GM19351 (cell line): ENCODE measurements at regions not wholly inside any gene's neighbourhood (a gene's known extent, or its start where the extent isn't known, plus 50 kb on each side); places are given as distances from the start of the nearest gene placed in this dataset.
"Not testable (repeated sequence)": the region's sequence is repeated elsewhere in the genome, so short reads cannot be mapped to it uniquely, and the experiment has no call there.

Experiments used
- ATAC-seq: cut with Tn5 transposase; IDR thresholded peaks from one replicate; pipeline ENCODE4 v1.9.1; 2021; ENCODE audit warnings: mild to moderate bottlenecking, moderate library complexity; ENCODE audit not compliant: unreplicated experiment

DNA sequence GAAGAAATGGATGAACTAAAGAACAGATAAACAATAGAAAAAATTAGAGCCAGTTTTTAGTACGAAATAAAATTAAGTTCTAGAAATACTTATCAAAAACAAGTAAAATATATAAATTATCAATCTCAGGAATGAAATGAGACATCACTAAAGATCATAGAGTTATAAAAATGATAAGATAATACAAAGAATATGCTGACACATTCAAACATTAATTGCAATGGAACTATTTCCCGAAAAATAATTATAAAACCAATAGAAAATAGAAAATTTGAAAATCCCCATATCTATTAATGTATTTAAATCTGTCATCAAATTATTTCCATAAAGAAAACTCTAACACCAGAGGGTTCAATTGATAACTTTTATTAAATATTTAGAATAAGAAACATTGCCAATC is 458.1 kb upstream of the MBL2 start:
- no peak for ATAC-seq

DNA sequence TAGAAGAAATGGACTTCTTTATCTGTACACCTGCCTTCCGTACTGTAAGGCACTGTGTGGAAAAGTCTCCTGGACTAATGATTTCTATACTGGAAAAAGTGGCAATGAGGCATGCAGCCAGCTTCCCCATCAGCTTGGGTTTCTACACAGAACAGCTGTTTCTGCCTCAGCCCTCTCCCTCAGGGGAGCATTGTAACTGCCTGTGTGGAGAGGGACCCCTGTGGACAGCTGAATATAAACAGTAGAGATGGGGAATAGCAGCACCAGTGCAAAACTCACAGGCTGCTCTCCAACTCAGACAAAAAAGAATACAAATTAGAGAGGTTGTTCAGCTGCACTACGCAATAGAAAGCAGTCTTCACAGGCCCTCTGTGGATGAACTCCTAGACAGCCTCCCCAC is 451.3 kb upstream of the MBL2 start:
- ATAC-seq, result no peak

- ATAC-seq, result no peak
These were observed 450.2 kb upstream of the MBL2 start for GRCh38 chr10:53222806-53223205.

GRCh38 chr10:53209944-53210611 is 437.5 kb upstream of the MBL2 start:
- no peak for ATAC-seq

- no peak for ATAC-seq
These were observed 411.1 kb upstream of the MBL2 start for GRCh38 chr10:53183733-53184132.

- ATAC-seq, result no peak
These were observed 404.9 kb upstream of the MBL2 start for GRCh38 chr10:53177468-53177867.

DNA sequence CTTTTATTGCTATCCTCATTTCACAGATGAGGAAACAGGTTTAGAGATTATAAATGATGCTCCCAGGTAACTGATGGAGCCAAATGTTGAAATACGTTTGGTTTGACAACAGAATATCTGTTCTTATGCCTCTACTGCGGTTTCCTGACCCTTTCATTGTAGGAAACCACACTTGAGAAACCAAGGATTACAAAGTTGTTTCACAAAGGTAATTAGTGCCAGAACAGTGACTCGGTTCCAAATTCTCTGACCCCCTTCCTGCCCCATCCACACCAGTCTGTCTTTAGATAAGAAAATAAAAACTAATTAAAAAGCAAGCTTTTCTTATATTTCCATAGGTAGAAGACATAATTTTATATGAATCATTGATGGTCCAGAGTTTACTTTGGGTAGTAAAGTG is 393.7 kb upstream of the MBL2 start:
- no peak for ATAC-seq

GRCh38 chr10:53162856-53163255 is 390.3 kb upstream of the MBL2 start:
- ATAC-seq, result no peak

GRCh38 chr10:53161231-53161630 is 388.6 kb upstream of the MBL2 start:
- ATAC-seq, result no peak

DNA sequence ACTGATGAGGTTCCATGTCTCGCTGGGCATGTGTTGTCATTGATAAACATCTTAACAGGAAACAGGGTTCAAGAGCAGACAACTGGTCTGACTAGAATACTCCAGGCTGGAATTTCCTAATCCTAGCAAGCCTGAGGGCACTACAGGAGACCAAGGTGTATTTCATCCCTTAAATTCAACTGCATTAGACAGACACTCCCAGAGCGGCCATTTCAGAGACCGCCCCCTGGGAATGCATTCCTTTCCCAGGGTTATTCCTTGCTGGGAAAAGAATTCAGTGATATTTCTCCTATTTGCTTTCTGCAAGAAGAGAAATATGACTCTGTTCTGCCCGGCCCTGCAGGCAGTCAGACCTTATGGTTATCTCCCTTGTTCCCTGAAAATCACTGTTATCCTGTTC is 383.1 kb upstream of the MBL2 start:
- ATAC-seq, result not testable (repeated sequence)

GRCh38 chr10:53153831-53154230 is 381.2 kb upstream of the MBL2 start:
- no peak for ATAC-seq

DNA sequence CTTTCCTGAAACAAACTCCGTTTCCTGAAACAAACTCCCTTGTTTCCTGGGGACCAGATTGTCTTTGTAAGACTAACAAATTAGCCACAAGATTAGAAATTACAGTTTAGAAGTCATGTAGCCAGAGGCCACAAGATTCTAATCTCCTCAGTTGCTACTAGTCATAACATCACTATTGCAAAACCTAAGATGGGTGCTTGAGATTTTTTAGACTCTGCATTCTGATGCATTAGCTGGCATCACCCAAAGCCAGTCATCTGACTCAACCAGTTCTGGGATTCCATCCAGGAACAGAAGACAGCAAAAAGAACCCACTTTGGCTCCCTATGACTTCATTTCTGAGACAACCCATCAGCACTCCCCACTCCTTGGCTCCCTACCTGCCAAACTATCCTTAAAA is 367.9 kb upstream of the MBL2 start:
- ATAC-seq, result no peak

- no peak for ATAC-seq
These were observed 363.3 kb upstream of the MBL2 start for GRCh38 chr10:53135897-53136253.

DNA sequence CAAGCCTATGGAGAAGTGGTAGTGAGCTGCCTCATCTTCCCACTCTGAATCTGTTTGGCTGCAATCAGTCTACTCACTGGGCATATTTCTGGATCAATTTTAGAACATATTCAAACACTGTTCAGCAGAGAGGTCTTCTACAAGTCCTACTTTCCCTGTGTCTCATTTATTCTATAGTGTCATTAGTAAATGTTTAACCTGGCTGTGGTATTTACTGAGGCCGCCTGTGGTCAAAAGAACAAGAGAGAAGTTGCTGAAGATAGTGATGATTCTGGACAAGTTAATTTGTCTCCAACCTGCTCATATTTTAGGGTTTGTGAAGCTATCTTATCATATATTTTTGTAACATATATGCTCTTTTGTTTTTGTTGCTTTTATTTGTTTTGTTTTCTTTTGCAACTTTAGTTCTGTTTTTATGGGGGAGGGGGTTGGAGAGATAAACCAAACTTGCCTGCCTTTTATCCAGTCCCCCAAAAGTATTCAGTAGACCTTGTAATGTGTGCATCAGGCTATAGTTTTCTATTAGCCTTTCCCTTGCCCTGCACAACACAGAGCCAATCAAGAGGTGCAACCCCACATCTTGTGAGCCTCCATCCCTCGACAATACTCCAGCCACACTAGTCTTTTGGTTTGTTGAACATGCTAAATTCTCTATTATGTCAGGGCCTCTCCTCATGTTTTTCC is 362.8 kb upstream of the MBL2 start:
- no peak for ATAC-seq

DNA sequence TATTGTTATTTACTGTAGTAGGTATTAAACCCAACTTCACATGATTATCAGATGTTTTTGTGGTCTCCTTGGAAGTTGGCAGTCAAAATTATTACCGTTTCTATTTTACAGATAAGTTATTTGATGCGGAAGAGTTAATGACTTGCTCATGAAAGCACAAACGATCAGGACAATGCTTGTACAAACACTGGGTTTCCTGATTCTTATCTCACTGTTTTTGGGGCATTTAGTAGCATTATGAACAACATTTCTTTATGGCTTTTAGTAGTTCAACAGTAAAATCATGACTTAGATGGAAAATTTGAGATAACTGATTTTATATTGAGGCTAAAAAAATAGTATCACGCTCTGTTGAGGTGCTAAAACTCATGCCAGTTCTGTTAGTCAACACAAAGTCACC is 361.5 kb upstream of the MBL2 start:
- no peak for ATAC-seq

GRCh38 chr10:53130337-53130736 is 357.8 kb upstream of the MBL2 start:
- ATAC-seq, result no peak

DNA sequence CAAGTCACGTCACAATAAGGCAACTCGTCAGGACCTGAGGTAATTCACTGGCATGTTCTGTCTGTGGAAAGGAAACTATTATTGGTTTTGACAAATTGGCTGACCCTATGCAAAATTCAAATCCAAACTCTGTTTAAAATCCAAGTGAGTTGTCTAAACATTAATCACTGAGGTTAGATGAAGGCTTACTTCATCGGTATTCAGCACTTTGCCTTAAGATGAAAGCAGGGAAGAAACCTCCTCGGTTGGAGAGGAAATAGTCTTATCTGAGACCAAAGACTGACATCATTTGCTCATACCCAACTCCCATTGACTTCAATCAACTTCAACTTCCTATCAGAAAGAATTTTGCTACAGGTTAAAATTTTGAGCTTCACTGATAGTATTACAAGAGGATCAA is 355.1 kb upstream of the MBL2 start:
- no peak for ATAC-seq

DNA sequence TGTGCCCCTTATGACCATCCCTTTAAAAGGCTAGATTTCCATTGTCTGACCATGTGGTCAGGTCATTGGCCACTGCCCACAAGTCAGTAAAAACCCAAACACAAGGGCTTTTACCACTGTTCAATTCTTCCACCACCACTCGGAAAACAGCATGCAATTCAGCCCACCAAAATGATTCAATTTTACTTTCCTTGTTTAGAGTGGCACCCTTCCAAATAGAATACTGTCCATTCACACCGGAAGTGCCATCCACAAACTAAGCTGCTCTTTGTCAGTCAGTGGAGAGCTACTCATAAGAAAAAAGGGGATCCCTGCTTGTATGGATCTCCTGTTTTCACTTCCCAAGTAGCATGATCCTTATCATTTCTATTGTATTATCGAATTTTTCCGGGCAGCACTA is 350.7 kb upstream of the MBL2 start:
- ATAC-seq, result no peak

- peak; percentile 79 for ATAC-seq
These were observed 349.7 kb upstream of the MBL2 start for GRCh38 chr10:53122281-53122680.

DNA sequence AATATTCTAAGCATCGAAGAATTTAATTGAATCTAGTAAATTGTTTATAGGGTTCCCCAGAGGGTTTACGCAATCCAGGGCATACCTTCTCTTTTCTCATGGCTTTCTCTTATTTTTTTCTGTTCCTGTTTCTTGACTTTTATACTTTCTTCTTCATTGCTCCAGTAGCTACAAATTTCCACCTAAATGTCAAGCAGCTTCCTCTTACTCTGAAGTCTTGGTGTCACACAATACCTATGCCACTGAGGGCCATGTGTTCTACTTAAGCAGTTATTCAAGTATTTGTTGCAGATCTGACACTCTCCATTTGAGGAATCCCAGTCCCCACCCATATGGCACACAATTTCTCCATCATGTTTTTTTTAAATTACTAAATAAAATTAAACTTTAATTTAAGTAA is 343.1 kb upstream of the MBL2 start:
- no peak for ATAC-seq

DNA sequence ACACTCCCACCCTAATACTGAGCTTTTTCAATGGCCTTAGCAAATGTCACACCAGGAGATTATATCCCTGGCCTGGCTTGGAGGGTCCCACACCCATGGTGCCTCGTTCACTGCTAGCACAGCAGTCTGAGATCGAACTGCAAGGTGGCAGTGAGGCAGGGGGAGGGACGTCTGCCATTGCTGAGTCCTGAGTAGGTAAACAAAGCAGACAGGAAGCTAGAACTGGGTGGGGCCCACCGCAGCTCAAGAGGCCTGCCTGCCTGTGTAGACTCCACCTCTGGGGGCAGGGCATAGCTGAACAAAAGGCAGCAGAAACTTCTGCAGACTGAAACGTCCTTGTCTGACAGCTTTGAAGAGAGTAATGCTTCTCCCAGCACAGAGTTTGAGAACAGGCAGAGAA is 338.9 kb upstream of the MBL2 start:
- peak; percentile 75 for ATAC-seq

GRCh38 chr10:53109320-53109719 is 336.7 kb upstream of the MBL2 start:
- ATAC-seq, result no peak
